ENCODE measurements at regions not wholly inside any gene's neighbourhood (a gene's known extent, or its start where the extent isn't known, plus 50 kb on each side); places are given as distances from the start of the nearest gene placed in this dataset.
"Not testable (repeated sequence)": the region's sequence is repeated elsewhere in the genome, so short reads cannot be mapped to it uniquely, and the experiment has no call there.

- DNase-seq = not testable (repeated sequence)
Measured at GRCh38 chr3:48101301-48101650, 85.1 kb upstream of the MAP4 start.

- DNase-seq = no peak
Measured at GRCh38 chr3:48092270-48092669, 76.1 kb upstream of the MAP4 start.

- DNase-seq = no peak
Measured at GRCh38 chr3:48090166-48090939, 74.1 kb upstream of the MAP4 start.

DNA sequence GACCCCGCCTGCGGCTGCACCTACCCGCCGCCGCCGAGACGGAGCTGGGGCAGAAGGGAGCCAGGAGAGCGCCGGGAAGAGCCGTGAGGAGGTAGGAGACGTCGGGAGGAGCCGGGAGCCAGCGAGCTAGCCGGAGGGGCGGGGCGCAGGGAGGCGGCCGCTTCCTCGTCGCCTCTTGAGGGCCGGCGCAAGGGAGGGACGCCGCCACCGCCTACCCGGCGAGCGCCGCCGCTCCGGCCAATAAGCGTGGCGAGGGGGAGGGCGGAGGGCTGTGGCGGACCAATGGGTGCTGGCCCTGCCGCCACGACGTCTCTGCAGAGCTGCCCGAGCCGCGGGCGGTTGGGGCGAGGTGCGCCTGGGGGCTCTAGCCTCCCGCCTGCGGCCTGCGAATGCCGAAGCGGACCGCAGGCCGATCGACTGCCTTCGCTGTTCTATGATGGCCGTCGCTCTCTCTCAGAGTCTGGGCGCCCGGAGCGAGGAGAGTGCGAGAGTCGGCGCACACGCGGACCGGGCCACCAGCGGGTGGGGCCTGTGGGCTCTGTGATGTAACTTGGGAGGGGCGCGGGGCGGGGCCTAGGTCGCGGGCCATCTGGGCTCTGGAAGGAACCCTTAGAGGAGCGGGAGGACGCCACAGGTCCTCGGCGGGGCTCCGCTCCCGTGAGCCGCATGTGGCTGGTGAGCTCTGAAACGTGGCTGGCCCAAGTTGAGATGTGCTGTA is 72.7 kb upstream of the MAP4 start:
- DNase-seq = peak; percentile 70 to 98 (median 95)

- peak in 31 of 51 donors; percentile 12 to 89 (median 31) for DNase-seq
Measured at GRCh38 chr3:48088056-48088748, 72.0 kb upstream of the MAP4 start.

DNA sequence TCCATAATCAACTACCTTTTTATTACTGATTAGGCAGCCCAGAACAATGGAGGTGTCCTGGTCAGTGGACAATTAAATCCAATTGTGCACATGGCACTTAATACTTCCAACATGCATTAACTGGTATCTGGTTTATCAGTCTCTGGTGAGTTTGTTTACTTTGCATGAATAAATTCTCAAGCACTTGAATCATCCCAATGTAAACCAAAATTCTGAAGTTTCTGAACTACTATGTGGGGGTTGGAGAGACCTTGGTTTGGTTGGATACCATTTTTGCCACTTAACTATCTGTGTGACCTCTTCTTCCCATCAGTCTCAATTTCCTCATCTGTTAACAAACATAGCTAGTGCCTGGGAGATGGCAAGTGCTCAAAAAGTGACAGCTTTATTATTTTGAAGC is 70.5 kb upstream of the MAP4 start:
- no peak for DNase-seq

DNA sequence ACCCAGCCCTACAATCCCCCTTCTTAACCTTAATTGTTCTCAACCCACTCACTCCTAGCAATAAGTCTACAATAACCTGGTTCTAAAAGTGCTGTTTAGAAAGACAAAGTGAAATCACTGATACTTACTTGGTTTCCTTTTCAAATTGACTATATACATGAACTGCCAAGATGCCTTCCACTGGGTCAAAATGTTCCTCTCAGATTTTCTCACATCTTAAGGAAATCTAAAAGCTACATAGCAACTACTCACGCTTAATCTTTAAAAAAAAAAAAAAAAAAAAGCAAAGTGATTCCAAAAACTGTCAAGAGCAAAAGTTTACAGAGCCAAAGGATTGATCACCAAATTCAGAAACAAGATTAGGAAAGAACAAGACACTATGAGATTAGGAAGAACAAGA is 68.7 kb upstream of the MAP4 start:
- DNase-seq = no peak

GRCh38 chr3:48084170-48084569 is 68.0 kb upstream of the MAP4 start:
- DNase-seq = no peak

DNA sequence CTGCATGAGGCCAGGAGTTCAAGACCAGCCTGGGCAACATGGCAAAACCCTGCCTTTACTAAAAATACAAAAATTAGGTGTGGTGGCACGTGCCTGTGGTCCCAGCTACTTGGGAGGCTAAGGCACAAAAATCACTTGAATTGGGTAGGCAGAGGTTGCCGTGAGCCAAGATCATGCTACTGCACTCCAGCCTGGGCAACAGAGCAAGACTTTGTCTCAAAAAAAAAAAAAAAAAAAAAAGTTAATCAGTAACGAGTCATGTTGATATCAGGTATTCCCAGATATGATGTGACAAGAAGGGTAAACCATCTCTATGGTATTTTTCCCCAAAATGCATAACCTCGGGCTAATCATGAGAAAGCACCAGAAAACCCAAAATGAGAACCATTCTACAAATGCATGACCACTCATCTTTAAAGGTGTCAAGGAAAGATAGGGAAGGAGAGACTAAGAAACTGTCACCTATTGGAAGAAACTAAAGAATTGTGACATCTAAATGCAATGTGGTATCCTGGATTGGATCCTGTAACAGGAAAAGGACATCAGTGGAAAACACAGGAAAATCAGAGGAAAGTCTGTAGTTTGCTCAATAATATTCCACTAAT is 66.5 kb upstream of the MAP4 start:
- no peak for DNase-seq

DNA sequence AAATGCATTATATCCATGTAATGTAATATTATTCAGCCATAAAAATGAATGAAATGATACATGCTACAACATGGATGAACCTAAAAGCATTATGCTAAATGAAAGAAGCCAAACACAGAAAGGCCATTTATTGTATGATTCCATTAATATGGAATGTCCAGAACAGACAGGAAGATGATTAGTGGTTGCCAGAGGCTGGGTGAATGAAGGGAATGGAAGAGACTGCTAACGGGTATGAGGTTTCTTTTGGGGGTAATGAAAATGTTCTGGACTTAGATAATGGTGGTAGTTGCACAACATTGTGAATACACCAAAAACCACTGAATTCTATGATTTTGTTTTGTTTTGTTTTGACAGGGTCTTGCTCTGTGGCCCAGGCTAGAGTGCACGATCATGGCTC is 61.6 kb upstream of the MAP4 start:
- no peak for DNase-seq

- DNase-seq = no peak
Measured at GRCh38 chr3:48070030-48070429, 53.8 kb upstream of the MAP4 start.

- DNase-seq = no peak
Measured at GRCh38 chr3:48069339-48069738, 53.1 kb upstream of the MAP4 start.

GRCh38 chr3:48068886-48069285 is 52.7 kb upstream of the MAP4 start:
- DNase-seq = no peak

DNA sequence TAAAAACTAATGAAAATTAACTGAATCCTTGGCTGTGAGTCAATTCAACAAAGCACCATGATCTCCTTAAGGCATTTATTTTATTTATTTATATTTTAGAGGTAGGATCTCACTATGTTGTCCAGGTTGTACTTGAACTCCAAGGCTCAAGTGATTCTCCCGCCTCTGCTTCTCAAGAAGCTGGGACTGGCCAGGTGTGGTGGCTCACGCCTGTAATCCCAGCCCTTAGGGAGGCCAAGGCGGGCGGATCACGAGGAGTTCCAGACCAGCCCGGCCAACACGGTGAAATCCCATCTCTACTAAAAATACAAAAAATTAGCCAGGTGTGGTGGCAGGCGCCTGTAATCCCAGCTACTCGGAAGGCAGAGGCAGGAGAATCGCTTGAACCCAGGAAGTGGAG is 52.1 kb upstream of the MAP4 start:
- DNase-seq = not testable (repeated sequence)

DNA sequence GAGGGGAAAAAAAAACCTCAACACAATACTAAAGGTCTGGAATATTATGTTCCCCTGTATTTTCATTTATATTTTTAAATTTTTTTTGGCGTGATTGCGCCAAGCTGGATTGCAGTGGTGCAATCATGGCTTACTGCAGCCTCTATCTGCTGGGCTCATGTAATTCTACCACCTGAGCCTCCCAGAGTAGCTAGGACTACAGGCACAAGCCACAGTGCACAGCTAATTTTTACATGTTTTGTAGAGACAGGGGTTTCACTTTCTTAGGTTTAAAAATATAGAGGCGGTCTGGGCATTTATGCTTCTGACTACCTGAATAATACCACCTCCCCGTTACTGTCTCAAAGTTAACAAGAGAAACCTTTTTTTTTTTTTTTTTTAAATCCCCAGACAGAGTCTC is 51.1 kb upstream of the MAP4 start:
- no peak for DNase-seq
